GM12873 (cell line): ENCODE measurements at regions not wholly inside any gene's neighbourhood (a gene's known extent, or its start where the extent isn't known, plus 50 kb on each side); places are given as distances from the start of the nearest gene placed in this dataset.

Experiments
- TF ChIP-seq, protein P1 (sequence below): IDR thresholded peaks from 2 replicates; pipeline ENCODE4 v1.5.1; 2012; ENCODE audit warnings: low read depth, mild to moderate bottlenecking, moderate library complexity, low read length, control low read depth; ENCODE audit not compliant: insufficient read depth; ENCODE audit errors: missing control alignments

DNA sequence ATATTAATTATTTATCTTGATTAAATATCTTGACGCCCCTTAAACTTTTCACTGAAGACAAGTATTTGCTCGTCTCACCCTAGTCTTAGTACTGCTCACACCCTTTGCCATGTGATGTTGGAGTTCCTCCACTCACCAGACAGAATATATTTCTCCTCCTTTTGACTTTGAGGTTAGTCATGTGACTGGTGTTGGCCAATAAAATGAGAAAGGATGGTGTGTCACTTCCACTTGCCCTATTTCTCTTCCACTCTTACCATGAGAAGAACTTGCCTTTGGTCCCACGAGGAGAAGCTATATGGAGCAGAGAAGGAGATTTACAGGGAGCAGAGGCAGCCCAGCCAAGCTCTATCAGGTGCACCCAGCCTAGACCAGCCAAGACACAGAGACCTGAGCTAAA lies 64.9 kb upstream of the TAB2 start:
- TF ChIP-seq, protein P1, sequence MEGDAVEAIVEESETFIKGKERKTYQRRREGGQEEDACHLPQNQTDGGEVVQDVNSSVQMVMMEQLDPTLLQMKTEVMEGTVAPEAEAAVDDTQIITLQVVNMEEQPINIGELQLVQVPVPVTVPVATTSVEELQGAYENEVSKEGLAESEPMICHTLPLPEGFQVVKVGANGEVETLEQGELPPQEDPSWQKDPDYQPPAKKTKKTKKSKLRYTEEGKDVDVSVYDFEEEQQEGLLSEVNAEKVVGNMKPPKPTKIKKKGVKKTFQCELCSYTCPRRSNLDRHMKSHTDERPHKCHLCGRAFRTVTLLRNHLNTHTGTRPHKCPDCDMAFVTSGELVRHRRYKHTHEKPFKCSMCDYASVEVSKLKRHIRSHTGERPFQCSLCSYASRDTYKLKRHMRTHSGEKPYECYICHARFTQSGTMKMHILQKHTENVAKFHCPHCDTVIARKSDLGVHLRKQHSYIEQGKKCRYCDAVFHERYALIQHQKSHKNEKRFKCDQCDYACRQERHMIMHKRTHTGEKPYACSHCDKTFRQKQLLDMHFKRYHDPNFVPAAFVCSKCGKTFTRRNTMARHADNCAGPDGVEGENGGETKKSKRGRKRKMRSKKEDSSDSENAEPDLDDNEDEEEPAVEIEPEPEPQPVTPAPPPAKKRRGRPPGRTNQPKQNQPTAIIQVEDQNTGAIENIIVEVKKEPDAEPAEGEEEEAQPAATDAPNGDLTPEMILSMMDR = no peak

DNA sequence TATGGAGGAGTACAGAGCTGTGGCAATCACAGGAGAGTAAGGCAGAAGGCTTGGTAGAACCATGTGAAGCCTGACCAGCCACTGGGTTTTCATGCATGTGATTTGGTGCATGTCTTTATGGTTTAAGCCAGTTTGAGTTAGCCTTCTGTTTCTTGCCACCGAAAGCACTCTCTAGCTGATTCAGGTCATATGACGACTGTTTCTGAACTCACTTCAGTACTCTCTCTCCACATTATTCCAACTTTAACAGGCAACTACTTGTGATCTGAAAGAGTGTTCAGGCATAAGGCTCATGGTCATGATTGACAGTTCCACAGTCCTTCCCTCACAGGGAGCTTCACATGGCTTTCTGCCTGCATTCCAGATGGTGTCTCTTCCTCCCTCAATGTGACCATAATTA lies 63.3 kb upstream of the TAB2 start:
- TF ChIP-seq, protein P1 = no peak

DNA sequence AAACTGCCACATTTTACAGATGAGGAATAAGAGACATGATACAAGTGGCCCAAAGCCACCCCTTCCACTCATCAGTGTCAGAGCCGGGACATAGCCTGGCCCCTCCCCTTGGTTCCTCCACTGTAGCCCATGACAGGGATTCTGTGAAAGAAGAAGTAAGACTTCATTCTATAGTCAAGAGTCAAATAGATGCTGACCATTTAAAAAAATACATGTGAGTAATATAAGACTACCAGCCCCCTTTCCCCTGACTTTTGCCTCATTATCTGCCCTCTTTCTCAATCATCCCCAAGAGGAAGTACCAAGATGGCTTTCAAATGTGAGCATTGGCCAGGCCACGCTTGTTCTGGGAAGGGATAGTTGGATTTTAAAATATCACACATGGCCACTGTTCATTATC lies 57.8 kb upstream of the TAB2 start:
- TF ChIP-seq, protein P1 = no peak

DNA sequence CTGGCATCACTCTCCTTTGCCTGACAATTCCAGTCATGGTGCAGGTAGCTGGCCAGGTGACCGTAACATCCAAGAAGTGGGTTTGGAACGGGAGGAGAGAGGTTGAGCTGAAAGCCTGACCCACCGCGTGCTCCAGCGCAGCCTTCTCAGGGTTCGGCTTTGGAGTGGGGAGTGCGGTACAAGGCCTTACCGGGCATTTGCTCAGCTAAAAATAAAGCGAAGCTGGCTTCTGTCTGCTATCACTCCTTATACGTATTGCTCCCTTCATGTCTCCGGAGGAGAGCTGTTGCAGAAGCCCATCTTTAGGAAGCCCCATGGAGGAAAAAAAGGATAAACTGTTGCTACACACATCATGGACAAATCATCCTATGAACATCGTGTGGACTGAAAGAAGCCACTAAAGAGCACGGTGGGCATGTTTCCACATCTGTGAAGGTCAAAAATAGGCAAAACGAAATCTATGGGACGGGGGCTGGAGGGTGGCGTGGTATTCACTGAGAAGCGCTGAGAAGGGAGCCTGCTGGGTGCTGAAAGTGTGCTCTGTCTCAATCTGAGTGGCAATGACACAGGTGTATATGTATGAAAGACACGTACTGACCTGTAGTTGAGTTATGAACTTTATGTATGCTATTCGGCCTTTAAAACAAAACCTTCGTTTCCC lies 57.2 kb upstream of the TAB2 start:
- TF ChIP-seq, protein P1 = no peak

DNA sequence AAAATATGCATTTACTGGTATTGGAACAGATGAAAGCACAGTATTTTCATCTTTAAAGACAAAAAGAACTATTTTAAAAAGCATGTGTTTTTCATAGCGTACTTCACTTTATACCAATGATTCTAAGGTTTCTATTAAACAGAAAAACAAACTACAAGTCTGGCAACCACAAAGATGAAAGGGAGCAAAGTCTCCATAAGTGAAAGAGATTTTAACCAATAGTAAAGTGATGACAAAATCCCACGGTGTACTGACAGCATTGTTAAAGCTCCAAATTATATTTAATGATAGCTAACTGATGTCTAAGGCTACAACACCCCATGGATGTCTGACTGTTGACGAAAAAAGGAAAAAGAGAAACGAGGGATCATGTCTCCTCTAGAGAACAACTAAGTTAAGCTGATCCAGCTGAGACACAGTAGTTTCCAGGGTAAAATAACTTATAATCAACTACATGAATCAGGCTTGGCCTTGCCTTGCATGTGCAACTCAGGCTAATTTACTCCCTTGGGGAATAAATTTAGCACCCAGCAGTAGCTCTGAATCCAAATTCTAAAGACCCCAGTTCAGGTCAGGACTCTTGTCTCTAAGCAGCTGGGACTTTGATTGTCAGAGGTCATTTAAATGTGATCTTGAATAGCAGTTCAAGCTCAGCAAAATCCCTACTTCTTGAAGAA lies 56.0 kb upstream of the TAB2 start:
- TF ChIP-seq, protein P1 = no peak

DNA sequence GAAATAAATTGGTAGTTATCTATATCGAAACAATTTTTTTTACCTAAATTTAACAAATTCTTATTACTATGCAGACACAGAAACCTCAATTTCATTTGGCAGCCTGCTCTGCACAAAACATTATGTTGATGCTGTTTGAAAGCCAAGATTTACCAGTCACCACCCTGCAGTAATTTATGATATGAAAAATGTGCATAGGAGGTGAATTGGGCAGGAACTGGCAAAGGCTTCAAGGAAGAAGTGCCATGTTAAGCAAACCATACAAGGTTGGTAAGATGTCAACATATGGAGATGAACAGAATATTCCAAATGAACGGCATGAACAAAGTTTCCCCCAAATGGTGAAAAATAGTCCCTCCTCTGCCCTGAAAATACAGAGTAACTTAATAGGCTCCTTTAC lies 54.2 kb upstream of the TAB2 start:
- TF ChIP-seq, protein P1 = no peak

DNA sequence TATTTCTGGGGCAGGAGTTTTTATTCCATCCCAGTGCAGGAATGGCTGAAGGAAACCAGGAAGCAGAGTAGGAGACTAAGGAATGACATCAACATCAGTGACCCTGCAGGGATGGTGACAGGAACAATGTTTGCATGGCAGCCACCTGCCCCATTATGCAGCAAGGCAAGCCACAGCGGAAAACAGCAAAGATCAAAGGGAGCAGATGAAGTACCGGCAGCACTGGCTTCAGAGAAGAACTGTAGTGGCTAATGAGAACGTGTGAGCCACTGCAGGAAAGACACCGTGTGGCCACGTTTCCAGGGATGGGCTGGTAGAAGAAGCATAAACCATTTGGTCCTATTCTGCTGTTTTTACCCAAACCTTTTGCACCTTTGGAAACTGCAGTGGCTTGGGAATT lies 52.9 kb upstream of the TAB2 start:
- TF ChIP-seq, protein P1 = no peak
